ENCODE measurements at regions not wholly inside any gene's neighbourhood (a gene's known extent, or its start where the extent isn't known, plus 50 kb on each side); places are given as distances from the start of the nearest gene placed in this dataset.

DNA sequence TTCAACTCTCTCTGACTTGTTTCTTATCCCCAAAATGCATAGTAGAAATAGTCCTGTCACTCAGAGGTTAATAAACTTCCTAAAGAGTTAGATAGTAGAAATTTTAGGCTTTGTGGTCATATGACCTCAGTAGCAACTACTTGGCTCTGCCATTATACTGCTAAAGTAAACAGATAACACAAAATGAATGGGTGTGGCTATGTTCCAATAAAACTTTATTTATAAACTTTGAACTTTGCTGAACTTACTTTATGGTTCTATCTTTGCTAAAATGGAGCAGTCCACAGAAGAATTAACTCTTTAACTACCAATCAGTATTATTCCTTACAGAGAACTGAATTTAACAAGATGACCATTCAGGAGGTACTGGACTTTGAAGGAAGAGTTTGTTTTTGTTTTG lies 393.6 kb upstream of the CDIN1 start:
- TF ChIP-seq, protein P1, sequence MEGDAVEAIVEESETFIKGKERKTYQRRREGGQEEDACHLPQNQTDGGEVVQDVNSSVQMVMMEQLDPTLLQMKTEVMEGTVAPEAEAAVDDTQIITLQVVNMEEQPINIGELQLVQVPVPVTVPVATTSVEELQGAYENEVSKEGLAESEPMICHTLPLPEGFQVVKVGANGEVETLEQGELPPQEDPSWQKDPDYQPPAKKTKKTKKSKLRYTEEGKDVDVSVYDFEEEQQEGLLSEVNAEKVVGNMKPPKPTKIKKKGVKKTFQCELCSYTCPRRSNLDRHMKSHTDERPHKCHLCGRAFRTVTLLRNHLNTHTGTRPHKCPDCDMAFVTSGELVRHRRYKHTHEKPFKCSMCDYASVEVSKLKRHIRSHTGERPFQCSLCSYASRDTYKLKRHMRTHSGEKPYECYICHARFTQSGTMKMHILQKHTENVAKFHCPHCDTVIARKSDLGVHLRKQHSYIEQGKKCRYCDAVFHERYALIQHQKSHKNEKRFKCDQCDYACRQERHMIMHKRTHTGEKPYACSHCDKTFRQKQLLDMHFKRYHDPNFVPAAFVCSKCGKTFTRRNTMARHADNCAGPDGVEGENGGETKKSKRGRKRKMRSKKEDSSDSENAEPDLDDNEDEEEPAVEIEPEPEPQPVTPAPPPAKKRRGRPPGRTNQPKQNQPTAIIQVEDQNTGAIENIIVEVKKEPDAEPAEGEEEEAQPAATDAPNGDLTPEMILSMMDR (IDR thresholded peaks at IDR 0.05; ENCODE audit: low read depth, low read length, poor library complexity, severe bottlenecking) = no peak
- no peak for TF ChIP-seq EZH2phosphoT487 (IDR thresholded peaks at IDR 0.05; ENCODE audit: borderline replicate concordance, low read length)
